ENCODE measurements at regions not wholly inside any gene's neighbourhood (a gene's known extent, or its start where the extent isn't known, plus 50 kb on each side); places are given as distances from the start of the nearest gene placed in this dataset.
"Not testable (repeated sequence)": the region's sequence is repeated elsewhere in the genome, so short reads cannot be mapped to it uniquely, and the experiment has no call there.

DNA sequence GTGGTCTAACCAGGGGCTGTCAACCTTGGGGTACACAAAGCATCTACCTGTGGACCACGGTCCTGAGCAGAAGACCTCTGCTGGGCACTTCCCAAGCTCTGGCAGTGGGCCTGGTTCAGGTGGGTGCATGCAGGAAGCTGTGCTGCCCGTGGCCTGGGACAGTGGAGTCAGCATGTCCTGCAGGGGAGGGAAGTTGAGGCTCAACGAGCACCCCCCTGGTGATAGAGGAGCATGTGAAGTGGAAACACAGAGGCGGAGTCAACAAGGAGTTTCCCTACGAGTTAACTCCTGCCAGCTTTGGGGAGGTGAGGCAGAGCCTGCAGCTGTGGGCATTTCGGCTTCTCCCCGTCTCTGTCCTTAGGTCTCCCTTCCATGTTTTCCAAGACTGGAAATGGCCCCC is 67.5 kb upstream of the IRX2 start:
- Histone ChIP-seq H3K9me3 (no peaks in the 10 kb centered on the region), H3K27ac (no peak overlapping the region), H3K4me1 (no peaks in the 10 kb centered on the region), H3K4me3 (no peak overlapping the region), H3K27me3 (no peaks in the 10 kb centered on the region), H3K36me3 (replicated peaks in 1 of 2; ENCODE audit: insufficient read depth in 1 of 2, low read depth in 2 of 2) (no peaks in the 10 kb centered on the region)
- ATAC-seq (no peak), DNase-seq (no peak)
- no peak for TF ChIP-seq POLR2A (IDR thresholded peaks at IDR 0.05)
- TF ChIP-seq, protein P1, sequence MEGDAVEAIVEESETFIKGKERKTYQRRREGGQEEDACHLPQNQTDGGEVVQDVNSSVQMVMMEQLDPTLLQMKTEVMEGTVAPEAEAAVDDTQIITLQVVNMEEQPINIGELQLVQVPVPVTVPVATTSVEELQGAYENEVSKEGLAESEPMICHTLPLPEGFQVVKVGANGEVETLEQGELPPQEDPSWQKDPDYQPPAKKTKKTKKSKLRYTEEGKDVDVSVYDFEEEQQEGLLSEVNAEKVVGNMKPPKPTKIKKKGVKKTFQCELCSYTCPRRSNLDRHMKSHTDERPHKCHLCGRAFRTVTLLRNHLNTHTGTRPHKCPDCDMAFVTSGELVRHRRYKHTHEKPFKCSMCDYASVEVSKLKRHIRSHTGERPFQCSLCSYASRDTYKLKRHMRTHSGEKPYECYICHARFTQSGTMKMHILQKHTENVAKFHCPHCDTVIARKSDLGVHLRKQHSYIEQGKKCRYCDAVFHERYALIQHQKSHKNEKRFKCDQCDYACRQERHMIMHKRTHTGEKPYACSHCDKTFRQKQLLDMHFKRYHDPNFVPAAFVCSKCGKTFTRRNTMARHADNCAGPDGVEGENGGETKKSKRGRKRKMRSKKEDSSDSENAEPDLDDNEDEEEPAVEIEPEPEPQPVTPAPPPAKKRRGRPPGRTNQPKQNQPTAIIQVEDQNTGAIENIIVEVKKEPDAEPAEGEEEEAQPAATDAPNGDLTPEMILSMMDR (IDR thresholded peaks at IDR 0.05): no peak
- 62 to 68% methylated on average over 5 to 7 of the region's 7 CpGs for WGBS, 2 donors
- intact Hi-C loops (cut with DNase I): no loop called here

DNA sequence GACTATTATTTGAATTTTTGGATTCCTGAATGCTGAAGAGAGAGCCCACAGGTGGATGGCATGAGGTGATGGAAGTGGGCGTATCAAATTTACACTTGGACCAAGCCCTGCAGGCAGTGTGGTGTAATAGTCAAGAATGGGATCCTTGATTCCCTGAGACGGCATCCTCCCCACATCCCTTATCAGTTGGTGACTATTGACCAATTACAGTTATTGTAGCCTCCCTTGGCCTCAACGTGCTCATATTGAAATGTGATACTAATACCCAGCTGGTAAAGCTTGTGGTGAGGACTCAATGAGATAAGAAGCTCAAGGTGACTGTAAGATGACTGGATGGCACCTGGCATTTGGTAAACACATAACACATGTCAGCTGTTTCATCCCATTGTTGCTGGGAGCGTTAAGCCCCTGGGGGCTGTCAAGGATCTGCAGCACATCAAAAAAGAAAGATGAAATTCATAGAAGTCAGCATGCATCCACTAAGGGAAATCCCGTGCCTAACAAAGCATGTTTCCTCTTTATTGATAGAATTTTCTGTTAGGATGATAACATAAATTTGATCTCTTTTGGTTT is 65.6 kb upstream of the IRX2 start:
- no peak overlapping the region for H3K27ac ChIP-seq
- WGBS, 2 donors: 33 to 38% methylated on average over 5 of the region's 5 CpGs
- H3K4me1 ChIP-seq: no peaks in the 10 kb centered on the region
- TF ChIP-seq, protein P1 (IDR thresholded peaks at IDR 0.05): no peak
- no peak for TF ChIP-seq POLR2A (IDR thresholded peaks at IDR 0.05)
- no peaks in the 10 kb centered on the region for H3K36me3 ChIP-seq (replicated peaks in 1 of 2; ENCODE audit: insufficient read depth in 1 of 2, low read depth in 2 of 2)
- intact Hi-C loops (cut with DNase I): no loop called here
- ATAC-seq (no peak), DNase-seq (no peak)
- H3K9me3 ChIP-seq: no peaks in the 10 kb centered on the region
- no peaks in the 10 kb centered on the region for H3K27me3 ChIP-seq
- H3K4me3 ChIP-seq: no peak overlapping the region

DNA sequence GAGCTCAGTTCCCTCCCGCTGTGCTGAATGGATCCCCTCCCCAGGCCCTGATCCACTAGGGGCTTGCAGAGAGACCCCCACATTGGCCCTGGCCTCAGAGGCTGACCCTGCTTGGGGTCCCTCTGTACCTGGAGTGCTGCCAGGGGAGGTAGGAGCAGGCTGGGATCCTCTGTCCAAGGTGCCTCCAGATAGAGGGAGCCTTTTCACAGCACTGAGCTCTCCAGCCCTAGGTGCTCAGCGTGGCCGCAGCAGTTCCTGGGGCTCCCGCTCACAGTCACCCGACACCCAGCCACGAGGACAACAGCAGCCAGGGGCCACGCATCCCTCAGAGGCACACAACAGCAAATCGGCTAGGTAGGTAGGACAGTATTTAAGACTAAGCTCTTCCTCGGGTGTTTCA is 62.2 kb upstream of the IRX2 start:
- no peak overlapping the region for H3K4me3 ChIP-seq
- no peak for TF ChIP-seq POLR2A (IDR thresholded peaks at IDR 0.05)
- TF ChIP-seq, protein P1 (IDR thresholded peaks at IDR 0.05): no peak
- no peaks in the 10 kb centered on the region for H3K9me3 ChIP-seq
- no peak for DNase-seq
- no peak overlapping the region for H3K27ac ChIP-seq
- 41 to 47% methylated on average over 9 of the region's 9 CpGs for WGBS, 2 donors
- ATAC-seq: no peak
- intact Hi-C loops (cut with DNase I): no loop called here
- no peaks in the 10 kb centered on the region for H3K36me3 ChIP-seq (replicated peaks in 1 of 2; ENCODE audit: insufficient read depth in 1 of 2, low read depth in 2 of 2)
- H3K27me3 ChIP-seq: peaks cover 0 to 4% of the 10 kb centered on the region in 2 donors
- no peaks in the 10 kb centered on the region for H3K4me1 ChIP-seq

DNA sequence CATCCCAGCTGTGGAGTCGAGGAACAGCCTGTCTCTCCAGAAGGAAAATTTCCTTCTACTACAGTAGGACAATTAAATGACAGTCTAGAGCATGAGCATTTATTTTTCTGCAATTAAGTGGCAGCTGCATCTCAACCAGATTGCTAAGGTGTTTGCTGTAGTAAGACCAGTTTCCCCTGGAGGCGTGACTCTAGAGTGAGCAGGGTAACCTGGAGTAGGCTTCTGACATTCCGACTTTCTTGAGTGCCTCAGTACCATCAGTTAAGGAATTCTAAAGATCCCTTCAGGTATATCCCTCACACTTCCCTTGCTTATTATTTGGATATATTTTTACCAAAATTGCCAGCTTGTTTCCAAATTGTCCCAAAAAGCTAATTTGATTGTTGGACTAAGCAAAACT is 59.2 kb upstream of the IRX2 start:
- Histone ChIP-seq H3K27ac (no peak overlapping the region), H3K9me3 (no peaks in the 10 kb centered on the region), H3K27me3 (peaks cover 0 to 4% of the 10 kb centered on the region in 2 donors), H3K4me3 (no peak overlapping the region), H3K36me3 (replicated peaks in 1 of 2; ENCODE audit: insufficient read depth in 1 of 2, low read depth in 2 of 2) (no peaks in the 10 kb centered on the region), H3K4me1 (no peaks in the 10 kb centered on the region)
- WGBS, 2 donors: 45 to 54% methylated on average over 3 of the region's 3 CpGs
- ATAC-seq (no peak), DNase-seq (no peak)
- intact Hi-C loops (cut with DNase I): no loop called here
- no peak for TF ChIP-seq POLR2A (IDR thresholded peaks at IDR 0.05)

DNA sequence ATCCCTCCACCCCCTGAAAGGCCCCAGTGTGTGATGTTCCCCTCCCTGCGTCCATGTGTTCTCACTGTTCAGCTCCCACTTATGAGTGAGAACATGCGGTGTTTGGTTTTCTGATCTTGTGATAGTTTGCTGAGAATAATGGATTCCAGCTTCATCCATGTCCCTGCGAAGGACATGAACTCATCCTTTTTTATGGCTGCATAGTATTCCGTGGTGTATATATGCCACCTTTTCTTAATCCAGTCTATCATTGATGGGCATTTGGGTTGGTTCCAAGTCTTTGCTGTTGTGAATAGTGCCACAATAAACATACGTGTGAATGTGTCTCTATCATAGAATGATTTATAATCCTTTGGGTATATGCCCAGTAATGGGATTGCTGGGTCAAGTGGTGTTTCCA is 55.8 kb upstream of the IRX2 start:
- H3K36me3 ChIP-seq (replicated peaks in 1 of 2; ENCODE audit: insufficient read depth in 1 of 2, low read depth in 2 of 2); ATAC-seq; intact Hi-C loops (cut with DNase I); H3K4me1 ChIP-seq; H3K27me3 ChIP-seq; H3K27ac ChIP-seq; H3K4me3 ChIP-seq; H3K9me3 ChIP-seq; DNase-seq: not testable (repeated sequence)
- WGBS, 2 donors: 54 to 60% methylated on average over 5 of the region's 5 CpGs

DNA sequence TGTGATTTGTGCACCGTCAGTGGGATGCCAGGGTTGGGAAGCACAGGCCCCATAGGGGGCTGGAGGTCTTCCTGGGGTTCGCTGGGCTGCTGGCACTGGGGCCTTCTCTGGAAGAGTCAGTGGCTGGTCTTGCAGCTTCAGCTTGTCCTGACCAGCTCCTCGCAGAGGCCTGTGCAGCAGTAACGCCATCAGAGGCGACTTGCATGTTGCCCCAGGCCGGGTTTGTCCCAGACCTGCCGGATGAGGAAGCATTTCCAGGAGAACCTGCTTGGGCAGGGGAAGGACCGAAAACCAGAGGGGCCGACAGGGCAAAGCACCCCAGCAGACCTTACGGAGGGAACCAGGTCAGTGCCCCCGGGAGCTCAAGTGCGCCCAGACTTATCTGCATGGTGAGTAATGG is 54.7 kb upstream of the IRX2 start:
- Histone ChIP-seq H3K4me1 (no peaks in the 10 kb centered on the region), H3K27me3 (peaks cover 0 to 4% of the 10 kb centered on the region in 2 donors), H3K9me3 (no peaks in the 10 kb centered on the region), H3K4me3 (no peak overlapping the region), H3K27ac (no peak overlapping the region), H3K36me3 (replicated peaks in 1 of 2; ENCODE audit: insufficient read depth in 1 of 2, low read depth in 2 of 2) (no peaks in the 10 kb centered on the region)
- ATAC-seq (no peak), DNase-seq (no peak)
- intact Hi-C loops (cut with DNase I): no loop called here
- WGBS, 2 donors: 42 to 92% methylated on average over 2 to 6 of the region's 12 CpGs
- TF ChIP-seq, protein P1 (IDR thresholded peaks at IDR 0.05): no peak
- TF ChIP-seq POLR2A (IDR thresholded peaks at IDR 0.05): no peak

Measured in body of pancreas (tissue), 4 donors.